HG03103 (cell line): ENCODE measurements at regions not wholly inside any gene's neighbourhood (a gene's known extent, or its start where the extent isn't known, plus 50 kb on each side); places are given as distances from the start of the nearest gene placed in this dataset.
"Not testable (repeated sequence)": the region's sequence is repeated elsewhere in the genome, so short reads cannot be mapped to it uniquely, and the experiment has no call there.

Experiments
- ATAC-seq: cut with Tn5 transposase; IDR thresholded peaks from one replicate; pipeline ENCODE4 v1.9.1; 2021; ENCODE audit warnings: low read depth; ENCODE audit not compliant: unreplicated experiment

DNA sequence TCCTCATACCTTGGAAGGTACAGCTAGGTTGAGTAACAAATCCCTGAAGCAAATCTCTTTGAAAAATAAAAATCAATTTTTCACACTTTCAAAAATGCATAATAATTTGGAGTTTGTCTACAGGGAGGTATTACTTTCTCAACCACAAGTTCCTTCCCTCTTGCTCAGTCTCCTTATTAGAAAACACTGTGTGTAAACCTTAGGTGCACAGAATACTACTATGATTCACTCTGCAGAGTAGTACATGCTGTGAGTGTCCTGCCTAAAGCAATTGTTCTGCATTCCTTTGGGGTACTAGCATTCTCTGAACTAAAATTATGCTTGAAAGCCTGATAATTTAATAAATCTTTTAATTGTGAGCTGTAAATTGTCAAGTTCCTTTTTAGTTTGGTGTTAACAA is 115.9 kb upstream of the EPHA3 start:
- no peak for ATAC-seq

GRCh38 chr3:88996691-88997090 is 110.7 kb upstream of the EPHA3 start:
- no peak for ATAC-seq

DNA sequence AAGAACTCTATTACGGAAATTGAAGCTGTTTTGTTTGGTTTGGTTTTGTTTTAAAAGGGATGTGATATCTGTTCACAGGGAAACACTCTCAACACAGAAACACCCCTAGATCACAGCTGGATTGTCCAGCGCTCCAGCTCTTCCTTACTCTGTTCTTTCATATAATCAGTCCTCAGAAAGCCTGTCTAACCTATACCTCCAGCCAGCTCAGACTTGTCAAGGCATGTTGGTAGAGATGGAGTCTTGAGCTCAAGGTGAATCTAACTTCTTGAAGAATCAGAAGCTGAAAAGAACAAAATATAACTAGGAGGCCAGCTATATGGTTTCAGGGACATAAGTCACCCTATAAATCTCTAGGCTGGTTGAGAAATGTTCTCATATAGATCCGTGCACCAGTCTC is 110.2 kb upstream of the EPHA3 start:
- ATAC-seq, result no peak

DNA sequence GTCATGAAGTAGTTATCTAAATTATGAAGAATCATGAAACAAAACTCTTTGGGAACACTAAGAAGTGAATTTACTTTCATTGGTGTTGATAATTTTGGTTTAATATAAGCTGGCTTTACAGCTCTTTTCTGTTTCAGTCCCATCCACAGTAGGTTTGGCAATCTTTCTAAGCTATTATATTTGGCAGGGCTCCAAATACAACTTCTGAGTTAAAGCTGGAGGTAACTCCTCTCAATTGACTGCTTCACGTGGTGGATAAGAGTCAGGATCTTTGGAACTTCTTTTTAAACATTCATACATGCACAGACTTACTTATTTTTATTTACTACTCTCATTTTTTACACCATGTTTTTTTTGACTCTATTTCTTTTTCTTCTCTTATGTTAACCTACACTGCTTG is 106.5 kb upstream of the EPHA3 start:
- no peak for ATAC-seq

- no peak for ATAC-seq
Observed at GRCh38 chr3:89002191-89002590, 105.2 kb upstream of the EPHA3 start.

DNA sequence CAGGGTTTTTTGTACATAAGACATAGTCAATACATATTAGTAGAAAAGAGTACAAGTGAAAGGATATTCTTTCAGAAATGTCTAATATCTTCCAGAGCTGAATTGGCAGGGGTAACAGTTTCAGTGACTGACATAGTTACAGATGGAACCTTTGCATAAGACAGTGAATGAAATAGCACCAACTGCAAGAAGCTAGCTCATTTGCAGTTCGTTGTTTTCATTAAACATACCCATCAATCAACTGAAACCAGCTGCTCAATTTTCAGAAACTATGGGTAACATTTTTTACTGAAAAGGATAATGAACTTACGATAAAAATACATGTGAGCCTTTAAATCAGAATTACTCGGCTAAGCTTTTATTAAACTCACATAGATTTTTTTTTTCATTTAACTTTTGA is 93.9 kb upstream of the EPHA3 start:
- no peak for ATAC-seq

- ATAC-seq, result no peak
Observed at GRCh38 chr3:89017531-89017930, 89.9 kb upstream of the EPHA3 start.

DNA sequence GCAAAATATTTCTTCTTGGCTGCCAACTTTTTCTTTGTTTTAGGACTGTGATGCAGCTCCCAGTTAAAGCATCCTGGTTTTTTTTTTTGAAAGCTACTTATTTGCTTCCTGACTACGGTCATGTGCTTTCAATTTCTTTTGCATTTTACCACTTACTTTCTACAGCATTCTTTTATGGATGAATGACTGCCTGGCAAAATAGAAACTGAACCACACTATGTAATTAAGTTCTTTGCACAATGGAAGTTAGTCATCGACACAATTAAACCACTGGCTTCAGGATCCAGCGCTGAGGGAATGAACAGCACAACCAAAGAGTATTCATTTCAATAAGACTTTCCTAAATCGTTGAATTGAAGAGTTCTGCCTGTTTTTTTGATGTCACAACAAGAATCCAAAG is 82.2 kb upstream of the EPHA3 start:
- no peak for ATAC-seq

GRCh38 chr3:89032346-89033013 is 74.9 kb upstream of the EPHA3 start:
- ATAC-seq, result no peak

GRCh38 chr3:89034723-89035122 is 72.7 kb upstream of the EPHA3 start:
- ATAC-seq, result not testable (repeated sequence)

- ATAC-seq, result no peak
Observed at GRCh38 chr3:89038869-89039268, 68.6 kb upstream of the EPHA3 start.

DNA sequence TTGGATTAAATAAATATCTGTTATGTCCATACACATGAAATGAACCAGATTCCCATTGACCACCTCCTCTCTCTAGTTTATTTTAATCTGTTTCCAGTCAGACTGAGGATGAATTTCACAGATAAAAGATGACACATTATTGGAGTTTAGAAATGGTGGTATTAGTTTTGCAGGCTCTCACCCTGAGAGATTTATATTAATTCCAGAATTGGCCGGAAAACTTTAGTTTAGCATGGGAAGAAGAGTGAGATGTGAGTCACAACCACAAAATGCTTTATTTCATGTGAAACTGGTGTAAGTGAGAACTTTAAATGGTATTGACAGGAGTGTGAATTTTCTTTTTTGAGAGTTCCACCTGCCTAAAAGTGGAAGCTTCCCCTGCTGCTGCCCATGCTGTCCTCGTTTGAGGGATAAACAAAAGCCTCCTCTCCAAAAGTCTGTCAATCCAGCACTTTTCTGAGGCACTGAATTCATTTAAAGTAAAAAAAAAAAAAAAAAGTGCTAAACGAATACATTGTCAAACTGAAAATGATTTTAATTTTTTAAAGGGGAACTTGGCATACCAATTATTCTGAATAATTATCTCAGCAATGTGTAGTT is 65.1 kb upstream of the EPHA3 start:
- no peak for ATAC-seq

- ATAC-seq, result no peak
Observed at GRCh38 chr3:89043406-89043932, 64.0 kb upstream of the EPHA3 start.

DNA sequence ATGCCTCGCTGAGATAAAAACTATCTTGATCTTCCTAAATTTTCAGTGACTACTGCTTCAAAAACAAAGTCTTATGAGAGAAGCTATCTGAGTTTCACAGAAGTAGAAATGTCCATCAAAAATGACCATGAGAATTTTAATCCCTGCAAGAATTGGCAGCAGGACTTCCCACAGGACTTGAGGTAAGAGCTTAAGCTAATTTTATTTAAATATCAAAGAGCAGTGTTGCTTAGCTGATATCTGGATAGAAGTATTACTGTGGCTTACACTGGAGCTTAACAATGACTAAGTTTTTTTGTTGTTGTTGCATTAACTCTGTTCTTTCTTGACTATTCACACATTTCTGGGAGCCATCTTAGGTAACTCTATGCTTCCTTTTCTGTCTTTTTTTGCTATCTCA is 60.8 kb upstream of the EPHA3 start:
- no peak for ATAC-seq

GRCh38 chr3:89049119-89049518 is 58.3 kb upstream of the EPHA3 start:
- ATAC-seq, result no peak

- ATAC-seq, result no peak
Observed at GRCh38 chr3:89052386-89052785, 55.0 kb upstream of the EPHA3 start.

GRCh38 chr3:89057398-89057797 is 50.0 kb upstream of the EPHA3 start:
- no peak for ATAC-seq
